ENCODE measurements at regions not wholly inside any gene's neighbourhood (a gene's known extent, or its start where the extent isn't known, plus 50 kb on each side); places are given as distances from the start of the nearest gene placed in this dataset.
A peak's percentile ranks its signal among the peaks of the same experiment; 100 is the strongest.
"Not testable (repeated sequence)": the region's sequence is repeated elsewhere in the genome, so short reads cannot be mapped to it uniquely, and the experiment has no call there.

DNA sequence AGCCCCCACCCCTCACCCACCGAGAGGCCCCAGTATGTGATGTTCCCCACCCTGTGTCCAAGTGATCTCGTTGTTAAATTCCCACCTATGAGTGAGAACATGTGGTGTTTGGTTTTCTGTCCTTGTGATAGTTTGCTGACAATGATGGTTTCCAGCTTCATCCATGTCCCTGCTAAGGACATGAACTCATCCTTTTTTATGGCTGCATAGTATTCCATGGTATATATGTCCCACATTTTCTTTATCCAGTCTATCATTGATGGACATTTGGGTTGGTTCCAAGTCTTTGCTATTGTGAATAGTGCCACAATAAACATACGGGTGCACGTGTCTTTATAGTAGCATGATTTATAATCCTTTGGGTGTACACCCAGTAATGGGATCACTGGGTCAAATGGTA, 79.2 kb downstream of the PXDC1 start:
- not testable (repeated sequence) for DNase-seq (ENCODE audit: low read depth in 4 of 4, low spot score in 3 of 4)

DNA sequence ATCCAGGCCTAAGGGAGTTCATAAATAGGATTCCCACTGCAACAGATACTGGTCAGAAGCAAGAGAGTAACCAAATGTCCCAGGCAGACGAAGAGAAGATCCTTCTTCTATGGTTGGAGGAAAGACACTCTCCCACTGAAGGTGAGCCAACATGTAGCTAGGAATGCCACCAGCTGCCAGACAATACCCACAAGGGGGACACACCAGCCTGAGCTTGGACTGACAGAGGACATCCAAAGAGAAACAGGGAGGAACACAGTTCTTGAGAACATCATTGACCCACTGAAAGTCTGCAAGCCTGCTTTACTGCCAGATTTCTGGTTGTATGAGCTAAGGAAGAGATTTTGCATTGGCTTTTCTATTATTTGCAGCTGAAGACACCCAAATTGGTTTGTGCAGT, 80.1 kb downstream of the PXDC1 start:
- DNase-seq (ENCODE audit: low read depth in 4 of 4, low spot score in 3 of 4) = no peak

DNA sequence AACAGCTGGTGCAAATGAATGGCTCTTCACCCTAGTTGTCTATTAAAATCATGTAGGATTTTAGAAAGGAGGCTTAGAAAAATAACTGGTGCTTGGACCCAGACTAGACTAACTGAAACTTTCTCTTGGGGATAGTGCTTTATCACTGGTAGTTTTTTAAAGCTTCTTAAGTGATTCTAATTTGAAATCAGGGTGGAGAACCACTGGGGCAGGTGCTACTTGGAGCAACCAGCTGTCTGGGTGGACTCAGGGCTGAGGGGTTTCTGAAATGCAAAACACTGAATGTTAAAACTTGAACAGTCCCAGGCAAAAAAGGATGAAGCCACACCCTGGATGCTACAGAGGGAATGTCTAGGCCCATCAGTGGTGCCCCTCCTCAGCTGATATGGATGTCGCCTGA, 81.2 kb downstream of the PXDC1 start:
- DNase-seq (ENCODE audit: low read depth in 4 of 4, low spot score in 3 of 4) = no peak

- no peak for DNase-seq (ENCODE audit: low read depth in 4 of 4, low spot score in 3 of 4)
Observed at GRCh38 chr6:3669916-3670315, 81.6 kb downstream of the PXDC1 start.

DNA sequence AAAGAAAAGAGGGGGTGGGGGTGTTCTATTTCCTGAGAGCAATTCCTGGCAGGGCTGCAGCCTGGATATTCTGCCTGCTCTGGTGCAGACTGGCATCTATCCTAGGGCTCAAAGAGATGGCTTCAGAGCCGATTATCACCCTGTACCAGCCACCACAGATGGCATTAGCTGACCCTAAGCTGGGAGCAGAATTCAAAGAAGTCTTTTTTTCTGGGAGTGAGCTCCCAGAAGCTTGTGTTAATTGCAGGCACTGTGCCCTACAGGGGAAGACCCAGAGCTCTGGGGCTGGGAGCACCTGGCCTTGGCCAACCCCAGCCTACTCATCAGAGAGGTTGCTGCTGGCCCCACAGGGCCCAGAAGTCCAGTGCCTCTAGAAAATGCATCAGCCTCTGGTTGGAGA, 85.9 kb downstream of the PXDC1 start:
- DNase-seq (ENCODE audit: low read depth in 4 of 4, low spot score in 3 of 4) = no peak

GRCh38 chr6:3664625-3665041, 86.9 kb downstream of the PXDC1 start:
- peak in 3 of 4 donors; percentile 29 to 49 (median 31) for DNase-seq (ENCODE audit: low read depth in 4 of 4, low spot score in 3 of 4)

- no peak for DNase-seq (ENCODE audit: low read depth in 4 of 4, low spot score in 3 of 4)
Observed at GRCh38 chr6:3663811-3664210, 87.7 kb downstream of the PXDC1 start.

DNA sequence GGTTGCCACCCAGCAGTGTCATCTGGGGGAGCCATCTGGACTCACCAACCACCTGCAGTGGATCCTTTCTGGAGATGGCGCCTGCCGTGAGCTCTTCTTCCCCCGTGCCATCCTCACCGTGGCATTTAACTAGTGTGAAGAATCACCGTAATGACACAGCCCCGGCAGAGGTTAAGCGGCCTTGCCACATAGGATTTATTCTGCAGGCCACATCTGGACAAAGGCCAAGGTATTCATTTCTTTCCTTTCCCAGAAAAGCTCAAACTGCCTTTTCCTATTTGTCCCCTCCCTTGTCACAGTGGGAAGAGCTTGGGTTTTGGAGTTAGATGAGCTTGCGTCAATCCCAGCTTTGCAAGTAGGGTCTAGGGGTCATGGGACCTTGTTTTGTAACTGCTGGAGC, 88.4 kb downstream of the PXDC1 start:
- no peak for DNase-seq (ENCODE audit: low read depth in 4 of 4, low spot score in 3 of 4)

GRCh38 chr6:3661390-3661789, 90.1 kb downstream of the PXDC1 start:
- no peak for DNase-seq (ENCODE audit: low read depth in 4 of 4, low spot score in 3 of 4)

GRCh38 chr6:3660473-3660872, 91.0 kb downstream of the PXDC1 start:
- no peak for DNase-seq (ENCODE audit: low read depth in 4 of 4, low spot score in 3 of 4)

DNA sequence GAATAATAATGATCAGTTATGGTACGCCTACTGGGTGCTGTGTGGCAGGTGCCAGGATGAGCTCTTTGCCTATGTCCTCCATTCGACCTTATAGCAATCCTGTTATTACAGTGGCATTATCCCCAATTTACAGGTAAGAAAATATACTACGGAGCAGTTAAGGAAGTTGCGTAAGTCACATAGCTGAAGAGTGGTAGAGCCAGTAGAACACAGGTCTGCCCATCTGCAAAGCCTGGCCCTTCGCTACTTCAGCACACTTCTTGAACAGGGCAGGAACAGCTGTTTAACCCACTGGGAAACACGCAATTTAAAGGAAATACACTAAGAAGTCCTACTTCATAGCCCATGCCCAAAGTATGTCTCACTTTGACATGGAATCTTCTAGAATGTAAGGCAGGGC, 91.8 kb downstream of the PXDC1 start:
- DNase-seq (ENCODE audit: low read depth in 4 of 4, low spot score in 3 of 4) = no peak

DNA sequence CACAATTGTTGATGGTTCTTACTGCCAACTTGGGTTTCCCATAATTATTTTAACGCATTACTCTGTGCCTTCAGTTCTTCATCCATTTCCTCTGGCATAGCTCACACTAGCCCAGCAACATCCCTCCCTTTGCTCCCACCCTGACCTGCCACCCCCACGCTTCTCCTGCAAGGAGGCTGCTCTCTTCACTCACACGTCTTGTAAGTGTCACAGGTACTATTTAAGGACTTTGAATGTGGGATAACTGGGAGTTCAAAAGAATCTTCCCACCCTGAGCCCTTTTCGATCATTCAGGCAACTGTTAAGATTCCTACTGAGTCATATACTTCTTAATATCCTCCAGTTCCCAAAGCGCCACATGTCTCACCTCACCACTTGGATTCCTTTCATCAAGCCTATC, 95.4 kb downstream of the PXDC1 start:
- DNase-seq (ENCODE audit: low read depth in 4 of 4, low spot score in 3 of 4) = no peak

DNA sequence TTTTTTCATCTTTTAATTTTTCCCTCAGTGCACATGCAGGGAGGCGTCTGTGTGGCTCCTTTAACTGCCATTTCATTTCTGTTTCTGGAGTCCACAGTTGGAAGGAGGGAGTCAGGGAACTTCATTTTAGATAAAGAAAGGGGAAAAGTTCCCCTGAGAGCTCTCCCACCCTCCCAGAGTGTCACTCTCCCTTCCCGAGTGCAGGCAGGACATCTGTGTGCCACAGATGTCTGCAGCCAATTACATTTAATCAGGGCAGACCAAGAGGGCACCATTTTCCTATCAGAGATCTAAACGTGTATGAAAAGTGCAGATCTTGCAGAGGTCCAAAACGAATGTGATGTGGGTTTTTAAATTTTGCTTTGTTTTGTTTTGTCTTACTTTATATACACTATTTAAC, 96.6 kb downstream of the PXDC1 start:
- no peak for DNase-seq (ENCODE audit: low read depth in 4 of 4, low spot score in 3 of 4)

DNA sequence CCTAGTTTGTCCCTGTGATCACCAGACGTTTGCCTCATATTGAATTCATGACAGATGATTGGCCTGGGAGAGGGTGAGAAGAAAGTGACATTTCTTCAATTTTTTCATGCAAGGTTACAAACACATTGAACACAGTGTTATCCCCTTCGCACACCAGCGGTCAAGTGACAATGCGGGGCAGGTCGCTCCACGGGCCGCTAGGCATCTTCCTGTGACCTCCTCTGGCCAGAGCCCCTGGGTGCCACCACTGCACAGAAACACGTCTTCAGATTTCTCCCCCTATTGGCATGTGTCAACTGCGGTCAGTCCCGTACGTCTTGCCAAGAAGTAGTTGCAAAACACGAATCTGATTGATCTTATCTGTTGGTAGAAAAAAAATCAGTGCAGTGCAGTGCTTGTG, 97.1 kb downstream of the PXDC1 start:
- no peak for DNase-seq (ENCODE audit: low read depth in 4 of 4, low spot score in 3 of 4)

- no peak for DNase-seq (ENCODE audit: low read depth in 4 of 4, low spot score in 3 of 4)
Observed at GRCh38 chr6:3653528-3654070, 97.9 kb downstream of the PXDC1 start.

- DNase-seq (ENCODE audit: low read depth in 4 of 4, low spot score in 3 of 4) = no peak
Observed at GRCh38 chr6:3651698-3652229, 99.7 kb downstream of the PXDC1 start.

- DNase-seq (ENCODE audit: low read depth in 4 of 4, low spot score in 3 of 4) = no peak
Observed at GRCh38 chr6:3650959-3651697, 100.4 kb downstream of the PXDC1 start.

GRCh38 chr6:3650076-3650958, 101.2 kb downstream of the PXDC1 start:
- DNase-seq (ENCODE audit: low read depth in 4 of 4, low spot score in 3 of 4) = no peak

GRCh38 chr6:3648724-3649123, 102.8 kb downstream of the PXDC1 start:
- no peak for DNase-seq (ENCODE audit: low read depth in 4 of 4, low spot score in 3 of 4)

- no peak for DNase-seq (ENCODE audit: low read depth in 4 of 4, low spot score in 3 of 4)
Observed at GRCh38 chr6:3646616-3647362, 104.7 kb downstream of the PXDC1 start.

GRCh38 chr6:3644739-3645012, 106.8 kb downstream of the PXDC1 start:
- no peak for DNase-seq (ENCODE audit: low read depth in 4 of 4, low spot score in 3 of 4)

Measured in left renal pelvis (tissue), 4 donors.